ENCODE measurements at regions not wholly inside any gene's neighbourhood (a gene's known extent, or its start where the extent isn't known, plus 50 kb on each side); places are given as distances from the start of the nearest gene placed in this dataset.

DNA sequence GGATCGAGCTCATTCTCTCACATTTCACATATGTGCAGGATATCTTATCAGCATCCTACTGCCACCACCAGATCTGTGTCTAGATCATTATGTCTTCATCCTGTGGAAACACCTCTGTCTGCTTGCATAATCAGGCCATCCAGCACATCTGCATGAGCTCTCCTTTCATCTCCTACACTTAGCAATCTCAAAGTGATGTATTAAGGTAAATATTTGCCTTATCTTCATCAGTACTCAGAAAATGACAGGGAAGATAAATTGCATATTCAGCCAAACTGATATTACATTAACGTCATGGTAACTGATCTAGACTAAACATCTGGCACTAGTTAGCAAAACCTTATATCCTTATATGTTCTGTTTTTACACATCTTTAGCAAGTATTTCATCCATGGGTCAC lies 207.3 kb upstream of the PABPC4L start:
- no peaks in the 10 kb centered on the region for H4K20me1 ChIP-seq (ENCODE audit: insufficient read depth)
- H3K27ac ChIP-seq = no peak overlapping the region
- ChIA-PET CTCF (no interaction called here), POLR2A (ENCODE audit: unreplicated experiment) (no interaction called here)
- BruUV-seq (replicated peaks) = no TSS peak
- no peak overlapping the region for H3K4me3 ChIP-seq
- no peak overlapping the region for H3K4me2 ChIP-seq
- no peaks in the 10 kb centered on the region for H3K79me2 ChIP-seq (ENCODE audit: low read depth)
- H3K27me3 ChIP-seq (ENCODE audit: insufficient read depth, low read depth) = no peaks in the 10 kb centered on the region
- H3K36me3 ChIP-seq (ENCODE audit: low read depth) = no peaks in the 10 kb centered on the region
- intact Hi-C loops (cut with micrococcal nuclease; ENCODE audit: unreplicated experiment) = no loop called here
- no peaks in the 10 kb centered on the region for H3K9me3 ChIP-seq (ENCODE audit: insufficient read depth, low read depth)
- no peaks in the 10 kb centered on the region for H3F3A ChIP-seq (ENCODE audit: insufficient read depth, low read depth)
- no peak overlapping the region for H2AFZ ChIP-seq
- H3K9me2 ChIP-seq (ENCODE audit: insufficient read depth) = no peaks in the 10 kb centered on the region
- TF ChIP-seq, protein P1, sequence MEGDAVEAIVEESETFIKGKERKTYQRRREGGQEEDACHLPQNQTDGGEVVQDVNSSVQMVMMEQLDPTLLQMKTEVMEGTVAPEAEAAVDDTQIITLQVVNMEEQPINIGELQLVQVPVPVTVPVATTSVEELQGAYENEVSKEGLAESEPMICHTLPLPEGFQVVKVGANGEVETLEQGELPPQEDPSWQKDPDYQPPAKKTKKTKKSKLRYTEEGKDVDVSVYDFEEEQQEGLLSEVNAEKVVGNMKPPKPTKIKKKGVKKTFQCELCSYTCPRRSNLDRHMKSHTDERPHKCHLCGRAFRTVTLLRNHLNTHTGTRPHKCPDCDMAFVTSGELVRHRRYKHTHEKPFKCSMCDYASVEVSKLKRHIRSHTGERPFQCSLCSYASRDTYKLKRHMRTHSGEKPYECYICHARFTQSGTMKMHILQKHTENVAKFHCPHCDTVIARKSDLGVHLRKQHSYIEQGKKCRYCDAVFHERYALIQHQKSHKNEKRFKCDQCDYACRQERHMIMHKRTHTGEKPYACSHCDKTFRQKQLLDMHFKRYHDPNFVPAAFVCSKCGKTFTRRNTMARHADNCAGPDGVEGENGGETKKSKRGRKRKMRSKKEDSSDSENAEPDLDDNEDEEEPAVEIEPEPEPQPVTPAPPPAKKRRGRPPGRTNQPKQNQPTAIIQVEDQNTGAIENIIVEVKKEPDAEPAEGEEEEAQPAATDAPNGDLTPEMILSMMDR (conservative IDR thresholded peaks at IDR 0.05) = no peak
- TF ChIP-seq EZH2 (IDR thresholded peaks at IDR 0.05; ENCODE audit: low read depth) = no peak
- H3K4me1 ChIP-seq (replicated peaks; ENCODE audit: insufficient read depth) = no peaks in the 10 kb centered on the region
- DNase-seq = no peak

DNA sequence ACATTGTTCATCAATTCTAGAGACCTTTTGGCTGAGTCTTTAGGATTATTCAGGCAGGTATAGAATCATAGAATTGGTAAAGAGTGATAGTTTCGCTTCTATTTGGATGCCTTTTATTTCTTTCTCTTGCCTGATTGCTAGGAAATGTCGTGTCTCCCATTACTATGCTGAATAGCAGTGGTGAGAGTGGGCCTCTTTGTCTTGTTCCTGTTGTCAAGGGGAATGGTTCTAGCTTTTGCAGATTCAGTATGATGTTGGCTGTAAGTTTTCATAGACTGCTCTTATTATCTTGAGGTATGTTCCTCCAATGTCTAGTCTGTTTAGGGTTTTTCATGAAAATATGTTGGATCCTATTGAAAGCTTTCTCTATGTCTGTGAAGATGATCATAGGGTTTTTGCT lies 200.2 kb upstream of the PABPC4L start:
- no TSS peak for BruUV-seq (replicated peaks)
- CTCF ChIA-PET = no interaction called here

DNA sequence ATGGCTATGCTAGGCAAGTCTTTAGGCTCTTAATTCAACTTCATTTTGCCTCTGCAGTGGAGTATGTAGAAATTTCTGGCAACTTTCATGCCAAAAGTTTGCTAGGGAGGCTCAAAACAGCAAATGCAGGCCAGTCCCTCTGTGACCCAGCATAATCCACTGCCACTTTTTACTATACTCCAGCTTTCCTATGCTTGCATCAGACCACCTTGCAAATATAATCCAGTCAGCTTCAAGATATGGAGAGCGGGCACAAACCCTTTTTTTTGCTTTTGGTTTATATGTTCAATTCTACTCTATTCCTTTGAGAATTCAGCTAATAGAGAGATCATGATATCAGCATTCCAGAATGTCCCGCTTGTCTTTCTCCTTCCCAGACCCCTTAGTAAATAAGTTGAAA lies 192.0 kb upstream of the PABPC4L start:
- Histone ChIP-seq H4K20me1 (ENCODE audit: insufficient read depth) (no peaks in the 10 kb centered on the region), H3K27me3 (ENCODE audit: insufficient read depth, low read depth) (no peaks in the 10 kb centered on the region), H3K27ac (no peak overlapping the region), H3K9me2 (ENCODE audit: insufficient read depth) (no peaks in the 10 kb centered on the region), H3K79me2 (ENCODE audit: low read depth) (no peaks in the 10 kb centered on the region), H3K4me1 (replicated peaks; ENCODE audit: insufficient read depth) (no peaks in the 10 kb centered on the region), H3K4me3 (no peak overlapping the region), H3K9me3 (ENCODE audit: insufficient read depth, low read depth) (no peaks in the 10 kb centered on the region), H2AFZ (no peak overlapping the region), H3F3A (ENCODE audit: insufficient read depth, low read depth) (no peaks in the 10 kb centered on the region), H3K36me3 (ENCODE audit: low read depth) (no peaks in the 10 kb centered on the region), H3K4me2 (no peak overlapping the region)
- TF ChIP-seq, protein P1 (conservative IDR thresholded peaks at IDR 0.05) = no peak
- no peak for TF ChIP-seq EZH2 (IDR thresholded peaks at IDR 0.05; ENCODE audit: low read depth)
- ChIA-PET POLR2A (ENCODE audit: unreplicated experiment) (no interaction called here), CTCF (no interaction called here)
- intact Hi-C loops (cut with micrococcal nuclease; ENCODE audit: unreplicated experiment) = no loop called here
- DNase-seq = no peak
- no TSS peak for BruUV-seq (replicated peaks)

More for the DNA sequence above, 200.2 kb upstream of the PABPC4L start:
- no peaks in the 10 kb centered on the region for H3F3A ChIP-seq (ENCODE audit: insufficient read depth, low read depth)
- DNase-seq = no peak
- intact Hi-C loops (cut with micrococcal nuclease; ENCODE audit: unreplicated experiment) = no loop called here
- H3K4me3 ChIP-seq = no peak overlapping the region
- no peak overlapping the region for H3K27ac ChIP-seq
- H3K27me3 ChIP-seq (ENCODE audit: insufficient read depth, low read depth) = no peaks in the 10 kb centered on the region
- no peaks in the 10 kb centered on the region for H3K36me3 ChIP-seq (ENCODE audit: low read depth)
- no peaks in the 10 kb centered on the region for H4K20me1 ChIP-seq (ENCODE audit: insufficient read depth)
- H3K4me2 ChIP-seq = no peak overlapping the region
- no peaks in the 10 kb centered on the region for H3K9me2 ChIP-seq (ENCODE audit: insufficient read depth)
- H3K79me2 ChIP-seq (ENCODE audit: low read depth) = no peaks in the 10 kb centered on the region
- H2AFZ ChIP-seq = no peak overlapping the region
- no peaks in the 10 kb centered on the region for H3K4me1 ChIP-seq (replicated peaks; ENCODE audit: insufficient read depth)
- TF ChIP-seq EZH2 (IDR thresholded peaks at IDR 0.05; ENCODE audit: low read depth) = no peak
- TF ChIP-seq, protein P1 (conservative IDR thresholded peaks at IDR 0.05) = no peak
- POLR2A ChIA-PET (ENCODE audit: unreplicated experiment) = no interaction called here
- H3K9me3 ChIP-seq (ENCODE audit: insufficient read depth, low read depth) = no peaks in the 10 kb centered on the region
